RPMI7951 (cell line): ENCODE measurements at regions not wholly inside any gene's neighbourhood (a gene's known extent, or its start where the extent isn't known, plus 50 kb on each side); places are given as distances from the start of the nearest gene placed in this dataset.
"Not testable (repeated sequence)": the region's sequence is repeated elsewhere in the genome, so short reads cannot be mapped to it uniquely, and the experiment has no call there.

Experiments
- DNase-seq: peaks from one replicate; pipeline ENCODE4 v3.0.0-alpha.2; 2012; ENCODE audit warnings: low read depth

GRCh38 chr3:187795207-187795960 is 50.1 kb upstream of the BCL6 start:
- DNase-seq = no peak

- no peak for DNase-seq
These were observed 52.9 kb upstream of the BCL6 start for GRCh38 chr3:187798126-187798525.

DNA sequence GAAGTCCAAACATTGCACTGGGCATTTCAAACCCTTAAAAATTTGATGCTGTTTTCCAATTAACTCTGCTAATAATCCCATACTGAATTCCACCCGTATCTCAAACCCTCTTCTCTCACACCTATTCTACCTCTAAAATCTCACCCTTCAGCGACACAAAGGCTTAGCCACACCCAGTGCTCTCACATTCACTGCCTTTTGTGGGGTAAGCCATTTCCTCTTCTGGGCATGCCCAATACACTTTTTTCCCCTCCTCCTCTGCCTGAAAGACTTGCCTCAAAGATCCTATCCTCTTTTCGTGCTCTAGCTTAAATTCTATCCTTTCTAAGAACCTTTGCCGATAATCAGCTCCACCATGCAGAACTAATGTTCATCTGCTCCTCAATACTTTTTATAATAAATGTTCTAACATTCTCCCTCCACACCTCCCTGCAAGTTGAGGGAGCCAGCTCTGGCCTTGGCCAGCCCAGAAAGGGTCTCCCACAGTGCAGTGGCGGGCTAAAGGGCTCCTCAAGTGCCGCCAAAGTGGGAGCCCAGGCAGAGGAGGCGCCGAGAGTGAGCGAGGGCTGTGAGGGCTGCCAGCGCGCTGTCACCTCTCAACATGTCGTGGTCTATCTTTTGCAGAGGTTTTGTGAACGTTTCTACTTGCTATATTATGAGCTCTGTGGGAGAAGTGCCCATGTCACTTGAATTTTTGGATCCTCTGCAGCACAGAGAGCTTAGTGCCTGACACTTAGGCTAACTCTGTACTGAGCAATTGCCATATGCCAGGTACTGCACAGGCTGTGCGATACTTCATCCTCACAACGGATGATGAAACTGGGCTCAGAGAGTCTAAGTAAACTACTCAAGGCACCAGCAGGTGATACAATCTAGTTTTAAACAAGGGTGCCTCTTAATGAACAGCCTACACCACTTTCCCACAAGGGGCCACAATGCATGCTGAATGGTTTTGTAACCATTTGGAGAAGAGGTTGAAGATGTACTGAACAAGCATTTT is 53.6 kb upstream of the BCL6 start:
- no peak for DNase-seq

DNA sequence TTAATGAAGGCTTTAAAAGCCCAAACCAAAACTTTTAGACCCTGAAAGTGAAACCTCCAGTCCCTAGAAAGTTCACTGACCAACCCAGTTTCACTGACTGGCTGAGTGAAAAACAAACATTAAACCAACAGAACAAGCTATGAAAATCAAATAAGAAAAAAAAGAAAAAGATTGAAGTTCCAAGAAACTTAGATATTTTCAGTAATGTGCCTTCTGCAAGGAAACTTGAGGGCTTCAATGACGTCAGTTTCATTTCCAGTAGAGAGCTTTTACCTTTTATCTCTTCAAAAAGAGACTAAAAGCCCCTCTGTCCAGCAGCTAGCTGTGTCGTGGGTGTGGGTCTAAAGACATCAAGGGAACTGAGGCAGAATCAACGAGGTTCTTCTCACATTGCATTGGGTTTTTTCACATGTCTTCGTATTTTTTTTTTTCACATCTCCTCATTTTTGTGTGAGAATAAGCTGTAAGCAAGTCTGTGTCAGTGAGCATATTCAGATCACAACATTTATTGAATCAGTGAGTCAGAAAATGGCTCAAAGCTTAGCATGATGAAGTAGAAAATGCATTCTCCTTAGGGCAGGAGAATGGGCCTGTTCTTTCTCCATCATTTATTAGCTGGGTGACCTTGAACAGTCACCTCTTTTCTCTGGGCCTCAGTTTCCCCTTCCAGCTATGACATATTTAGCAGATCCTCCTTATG is 54.8 kb upstream of the BCL6 start:
- DNase-seq = no peak

- no peak for DNase-seq
These were observed 55.9 kb upstream of the BCL6 start for GRCh38 chr3:187801152-187801551.

- DNase-seq = no peak
These were observed 57.1 kb upstream of the BCL6 start for GRCh38 chr3:187802203-187802927.

GRCh38 chr3:187802928-187803259 is 57.6 kb upstream of the BCL6 start:
- DNase-seq = no peak

GRCh38 chr3:187804120-187804744 is 59.0 kb upstream of the BCL6 start:
- DNase-seq = no peak

DNA sequence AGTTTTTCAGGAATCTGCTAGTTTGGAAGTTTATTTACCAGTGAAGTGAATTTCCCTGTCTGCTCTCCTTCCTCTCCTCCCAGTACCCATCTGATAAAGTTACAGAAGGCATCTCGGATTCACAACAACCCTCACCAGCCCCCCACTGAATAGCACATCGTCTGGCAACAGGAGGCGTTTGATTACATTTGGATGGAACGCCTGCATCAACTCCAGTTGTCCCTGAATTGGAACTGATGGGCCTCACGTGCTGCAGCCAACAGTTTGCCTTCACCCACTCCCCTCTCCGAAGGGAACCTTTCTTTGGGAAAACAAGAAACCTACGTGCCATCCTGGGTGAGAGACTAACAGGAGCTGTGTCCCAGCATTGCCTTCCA is 59.5 kb upstream of the BCL6 start:
- DNase-seq = no peak

GRCh38 chr3:187805774-187806173 is 60.5 kb upstream of the BCL6 start:
- no peak for DNase-seq

DNA sequence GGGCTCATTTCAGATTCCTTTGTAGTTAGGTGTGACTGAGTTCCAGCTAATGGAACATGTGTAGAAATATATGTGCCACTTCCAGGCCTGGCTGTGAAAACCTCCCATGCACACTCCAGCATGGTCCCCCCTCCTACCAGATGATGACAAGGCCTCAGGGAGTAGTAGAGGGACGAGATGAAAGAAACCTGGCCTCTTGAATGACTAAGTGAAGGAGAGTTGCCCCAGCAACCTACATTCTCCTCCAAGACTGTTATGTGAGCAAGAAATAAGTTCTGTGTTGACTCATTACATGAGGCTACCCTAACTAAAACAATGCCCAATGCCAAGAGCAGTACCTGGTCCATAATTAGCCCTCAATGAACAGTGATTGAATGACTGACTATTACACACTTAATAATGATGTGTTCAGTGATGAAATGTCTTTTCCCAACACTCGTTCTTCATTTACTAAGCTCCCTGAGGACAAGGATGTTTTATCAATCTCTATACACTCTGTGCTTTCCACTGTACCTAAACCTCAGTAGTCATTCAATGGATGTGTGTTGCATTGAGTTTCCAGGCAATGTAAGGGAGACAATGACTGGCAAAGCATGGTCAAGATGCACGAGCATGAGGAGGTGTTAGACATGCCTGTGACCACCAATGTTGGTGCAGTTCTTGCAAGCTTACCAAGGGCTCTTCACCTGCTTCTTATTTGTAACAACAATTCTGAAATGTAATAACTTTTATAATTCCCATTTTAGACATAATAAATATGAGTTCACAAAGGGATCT is 62.0 kb upstream of the BCL6 start:
- peak; percentile 70 for DNase-seq

- no peak for DNase-seq
These were observed 63.2 kb upstream of the BCL6 start for GRCh38 chr3:187808527-187808895.

DNA sequence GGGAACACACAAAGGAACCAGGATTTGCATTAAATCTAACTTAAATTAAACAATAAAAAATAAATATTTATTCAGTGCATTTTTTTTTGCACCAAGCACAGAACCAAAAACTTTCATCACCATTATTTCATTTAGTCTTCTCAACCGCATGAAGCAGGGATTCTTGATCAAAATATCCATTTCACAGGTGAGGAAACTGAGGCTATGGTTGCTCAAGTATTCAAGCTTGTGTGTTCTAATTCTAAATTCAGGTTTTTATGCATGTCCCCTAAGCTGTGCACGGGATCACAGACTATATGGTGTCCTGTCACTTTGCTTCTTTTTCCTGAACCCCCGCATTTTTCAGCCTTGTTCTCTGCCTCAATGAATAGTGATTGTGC is 64.3 kb upstream of the BCL6 start:
- DNase-seq = no peak

DNA sequence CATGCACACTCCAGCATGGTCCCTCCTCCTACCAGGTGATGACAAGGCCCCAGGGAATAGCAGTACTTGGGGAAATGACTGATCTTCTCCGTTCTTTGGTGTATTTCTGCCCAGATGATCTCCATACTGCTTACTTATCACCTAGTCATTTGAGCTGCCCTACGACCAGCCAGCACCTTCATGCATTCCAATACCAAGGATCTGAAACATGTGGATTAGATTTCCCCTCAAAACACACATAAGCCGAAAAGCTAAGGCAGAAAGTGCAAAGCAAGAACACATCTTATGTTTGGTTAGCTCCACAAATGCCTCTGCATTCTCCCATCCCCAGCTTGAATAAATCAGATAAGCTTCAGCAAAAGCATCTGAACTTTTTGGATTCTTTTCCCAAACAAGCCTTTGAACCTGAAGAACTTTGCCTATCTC is 64.8 kb upstream of the BCL6 start:
- DNase-seq = no peak

- peak; percentile 75 for DNase-seq
These were observed 66.5 kb upstream of the BCL6 start for GRCh38 chr3:187811585-187812250.

- DNase-seq = no peak
These were observed 67.2 kb upstream of the BCL6 start for GRCh38 chr3:187812496-187812895.

- no peak for DNase-seq
These were observed 67.9 kb upstream of the BCL6 start for GRCh38 chr3:187813198-187813597.

- not testable (repeated sequence) for DNase-seq
These were observed 72.5 kb upstream of the BCL6 start for GRCh38 chr3:187817766-187818165.

DNA sequence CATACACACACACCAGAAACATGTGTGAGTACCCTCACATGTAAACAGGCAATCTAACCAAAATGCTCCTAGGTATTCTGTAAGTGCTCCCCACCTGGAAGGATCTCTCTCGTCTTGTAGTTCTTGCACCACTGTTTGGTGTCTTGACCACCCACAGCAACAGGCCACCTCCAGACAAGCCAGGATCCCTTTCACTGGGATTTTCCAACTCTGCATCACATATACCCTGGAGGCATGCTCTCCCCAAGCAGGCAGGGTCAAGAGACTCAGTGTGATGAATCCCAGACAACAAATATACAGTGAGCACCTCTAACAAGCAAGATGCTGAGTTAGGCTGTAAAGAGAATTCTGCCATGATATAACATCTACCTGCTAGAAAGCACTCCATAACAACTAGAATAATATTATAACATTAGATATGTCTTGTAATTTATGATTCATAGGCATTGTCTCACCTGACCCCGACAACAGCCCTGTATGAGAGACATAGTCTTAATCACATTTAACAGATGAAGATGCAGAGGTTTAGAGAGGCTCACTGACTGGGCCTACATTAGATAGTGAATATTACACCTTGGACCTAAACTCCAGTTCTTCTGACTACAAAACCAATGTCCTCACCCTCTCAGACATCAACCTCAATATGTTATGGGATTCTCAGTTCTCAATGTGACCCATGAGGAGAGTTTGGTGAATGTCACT is 76.5 kb upstream of the BCL6 start:
- DNase-seq = peak; percentile 47
